Right atrium auricular region (tissue), 2 donors: ENCODE measurements at regions not wholly inside any gene's neighbourhood (a gene's known extent, or its start where the extent isn't known, plus 50 kb on each side); places are given as distances from the start of the nearest gene placed in this dataset.
"Not testable (repeated sequence)": the region's sequence is repeated elsewhere in the genome, so short reads cannot be mapped to it uniquely, and the experiment has no call there.

Experiments used
- DNase-seq: peaks from one replicate; pipeline ENCODE4 v3.0.0-alpha.2; 2019; ENCODE audit warnings: low spot score
- H3K27ac ChIP-seq, 2 donors: fragments of 200-600 bp; sonication (generic); 1 replicate in 1 of 2; 2 replicates in 1 of 2; pipeline ENCODE4 v1.5.1; 2016 to 2019
- H3K27me3 ChIP-seq, 2 donors: fragments of 200-600 bp; sonication (generic); one replicate each; pipeline versions ENCODE4 v1.5.1 to v1.6.0; 2017 to 2019
- H3K36me3 ChIP-seq: fragments of 200-600 bp; sonication (generic); one replicate; pipeline ENCODE4 v1.5.1; 2016
- H3K4me1 ChIP-seq, 2 donors: fragments of 200-600 bp; sonication (generic); one replicate each; pipeline versions ENCODE4 v1.5.1 to v1.6.0; 2017 to 2019
- H3K4me3 ChIP-seq, 2 donors: fragments of 200-600 bp; sonication (generic); 1 replicate in 1 of 2; 2 replicates in 1 of 2; pipeline ENCODE4 v1.5.1; 2017 to 2019; ENCODE audit warnings: mild to moderate bottlenecking in 1 of 2, moderate library complexity in 1 of 2
- H3K9me3 ChIP-seq, 2 donors: fragments of 200-600 bp; sonication (generic); one replicate each; pipeline ENCODE4 v1.5.1; 2019
- TF ChIP-seq, protein P1 (sequence below), 2 donors: fragments of 200-600 bp; sonication (generic); IDR thresholded peaks; one replicate each; pipeline ENCODE4 v1.5.1; 2019; ENCODE audit warnings: antibody characterized with exemption in 2 of 2

DNA sequence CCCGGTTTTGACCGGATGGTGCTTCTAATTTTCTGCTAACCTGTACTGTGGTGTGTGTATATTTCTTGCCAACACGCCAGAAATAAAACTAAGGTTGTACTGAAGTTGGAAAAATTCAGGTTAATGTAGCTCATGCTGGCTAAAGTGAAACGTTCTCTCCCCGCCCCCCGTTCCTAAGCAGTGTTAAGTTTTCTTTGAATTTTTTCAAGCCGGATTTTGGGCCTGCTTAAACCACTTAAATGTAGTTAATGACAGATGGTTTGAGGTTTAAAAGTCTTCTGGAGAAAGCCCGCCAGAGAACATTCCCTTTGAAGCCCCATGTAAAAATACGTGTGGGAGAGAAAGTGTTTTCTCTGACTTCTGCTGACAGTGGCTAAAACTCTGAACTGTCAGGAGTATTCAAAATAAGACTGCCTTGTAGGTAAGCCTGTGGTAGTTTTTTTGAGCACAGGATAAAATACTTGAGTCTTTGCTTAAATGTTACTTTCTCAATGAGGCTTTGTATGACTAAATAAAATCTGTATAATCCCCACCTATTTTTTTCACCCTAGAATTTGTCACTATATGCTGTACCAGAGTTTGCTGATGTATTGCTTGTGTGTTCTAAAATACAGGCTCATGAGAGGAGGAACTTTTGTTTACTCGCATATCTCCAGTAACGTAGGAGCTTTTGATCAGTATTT lies 101.3 kb downstream of the OR2B2 start:
- peak overlapping the region; percentile 82 to 88 for H3K27ac ChIP-seq
- no peak for DNase-seq
- H3K4me1 ChIP-seq, result peaks cover 0 to 6% of the 10 kb centered on the region in 2 donors
- H3K36me3 ChIP-seq, result no peaks in the 10 kb centered on the region
- H3K27me3 ChIP-seq, result no peaks in the 10 kb centered on the region
- H3K9me3 ChIP-seq, result no peaks in the 10 kb centered on the region
- peak overlapping the region; percentile 56 to 58 for H3K4me3 ChIP-seq
- TF ChIP-seq, protein P1, sequence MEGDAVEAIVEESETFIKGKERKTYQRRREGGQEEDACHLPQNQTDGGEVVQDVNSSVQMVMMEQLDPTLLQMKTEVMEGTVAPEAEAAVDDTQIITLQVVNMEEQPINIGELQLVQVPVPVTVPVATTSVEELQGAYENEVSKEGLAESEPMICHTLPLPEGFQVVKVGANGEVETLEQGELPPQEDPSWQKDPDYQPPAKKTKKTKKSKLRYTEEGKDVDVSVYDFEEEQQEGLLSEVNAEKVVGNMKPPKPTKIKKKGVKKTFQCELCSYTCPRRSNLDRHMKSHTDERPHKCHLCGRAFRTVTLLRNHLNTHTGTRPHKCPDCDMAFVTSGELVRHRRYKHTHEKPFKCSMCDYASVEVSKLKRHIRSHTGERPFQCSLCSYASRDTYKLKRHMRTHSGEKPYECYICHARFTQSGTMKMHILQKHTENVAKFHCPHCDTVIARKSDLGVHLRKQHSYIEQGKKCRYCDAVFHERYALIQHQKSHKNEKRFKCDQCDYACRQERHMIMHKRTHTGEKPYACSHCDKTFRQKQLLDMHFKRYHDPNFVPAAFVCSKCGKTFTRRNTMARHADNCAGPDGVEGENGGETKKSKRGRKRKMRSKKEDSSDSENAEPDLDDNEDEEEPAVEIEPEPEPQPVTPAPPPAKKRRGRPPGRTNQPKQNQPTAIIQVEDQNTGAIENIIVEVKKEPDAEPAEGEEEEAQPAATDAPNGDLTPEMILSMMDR (IDR thresholded peaks at IDR 0.05), result no peak

DNA sequence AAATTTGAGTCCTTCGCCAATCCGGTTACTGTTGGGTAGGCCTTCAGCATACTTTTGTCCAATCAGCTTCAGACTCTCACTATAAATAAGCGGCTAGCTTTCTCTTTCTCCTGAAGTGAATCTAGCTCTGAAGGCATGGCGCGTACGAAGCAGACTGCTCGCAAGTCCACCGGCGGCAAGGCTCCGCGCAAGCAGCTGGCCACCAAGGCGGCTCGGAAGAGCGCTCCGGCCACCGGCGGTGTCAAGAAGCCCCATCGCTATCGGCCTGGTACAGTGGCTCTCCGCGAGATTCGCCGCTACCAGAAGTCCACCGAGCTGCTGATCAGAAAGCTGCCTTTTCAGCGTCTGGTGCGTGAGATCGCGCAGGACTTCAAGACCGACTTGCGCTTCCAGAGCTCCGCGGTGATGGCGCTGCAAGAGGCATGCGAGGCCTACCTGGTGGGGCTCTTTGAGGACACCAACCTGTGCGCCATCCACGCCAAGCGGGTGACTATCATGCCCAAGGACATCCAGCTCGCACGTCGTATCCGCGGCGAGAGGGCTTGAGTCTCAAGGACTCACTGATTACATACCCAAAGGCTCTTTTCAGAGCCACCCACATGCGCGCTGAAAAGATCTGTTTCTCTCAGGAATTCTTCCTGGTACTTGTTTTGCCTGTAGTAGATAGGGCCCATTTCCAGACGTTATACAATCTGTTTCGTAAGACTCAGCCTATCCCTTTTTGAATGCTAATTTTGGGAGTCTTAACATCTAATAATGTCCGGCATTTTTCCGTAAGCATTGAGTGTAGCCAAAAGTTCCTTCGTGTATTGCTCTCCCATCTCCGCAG lies 102.0 kb downstream of the OR2B2 start:
- Histone ChIP-seq H3K27me3 (no peaks in the 10 kb centered on the region), H3K4me3 (peak overlapping the region; percentile 56 to 58), H3K36me3 (no peaks in the 10 kb centered on the region), H3K27ac (peak overlapping the region; percentile 82 to 88), H3K9me3 (no peaks in the 10 kb centered on the region), H3K4me1 (peaks cover 0 to 4% of the 10 kb centered on the region in 2 donors)
- TF ChIP-seq, protein P1 (IDR thresholded peaks at IDR 0.05), result peak in 1 of 2 donors; percentile 12
- DNase-seq, result peak; percentile 75

GRCh38 chr6:27809067-27809938 lies 102.9 kb downstream of the OR2B2 start:
- Histone ChIP-seq H3K27me3 (no peaks in the 10 kb centered on the region), H3K36me3 (no peaks in the 10 kb centered on the region), H3K27ac (peak overlapping the region; percentile 82 to 88), H3K4me1 (no peaks in the 10 kb centered on the region), H3K9me3 (no peaks in the 10 kb centered on the region), H3K4me3 (peak overlapping the region; percentile 56 to 58)
- TF ChIP-seq, protein P1 (IDR thresholded peaks at IDR 0.05), result no peak
- no peak for DNase-seq

- peak overlapping the region; percentile 55 to 60 for H3K4me3 ChIP-seq
- H3K9me3 ChIP-seq, H3K27me3 ChIP-seq, H3K4me1 ChIP-seq, H3K36me3 ChIP-seq, DNase-seq: not testable (repeated sequence)
- peak overlapping the region; percentile 81 to 84 for H3K27ac ChIP-seq
Measured at GRCh38 chr6:27808242-27809066, 103.7 kb downstream of the OR2B2 start.

DNA sequence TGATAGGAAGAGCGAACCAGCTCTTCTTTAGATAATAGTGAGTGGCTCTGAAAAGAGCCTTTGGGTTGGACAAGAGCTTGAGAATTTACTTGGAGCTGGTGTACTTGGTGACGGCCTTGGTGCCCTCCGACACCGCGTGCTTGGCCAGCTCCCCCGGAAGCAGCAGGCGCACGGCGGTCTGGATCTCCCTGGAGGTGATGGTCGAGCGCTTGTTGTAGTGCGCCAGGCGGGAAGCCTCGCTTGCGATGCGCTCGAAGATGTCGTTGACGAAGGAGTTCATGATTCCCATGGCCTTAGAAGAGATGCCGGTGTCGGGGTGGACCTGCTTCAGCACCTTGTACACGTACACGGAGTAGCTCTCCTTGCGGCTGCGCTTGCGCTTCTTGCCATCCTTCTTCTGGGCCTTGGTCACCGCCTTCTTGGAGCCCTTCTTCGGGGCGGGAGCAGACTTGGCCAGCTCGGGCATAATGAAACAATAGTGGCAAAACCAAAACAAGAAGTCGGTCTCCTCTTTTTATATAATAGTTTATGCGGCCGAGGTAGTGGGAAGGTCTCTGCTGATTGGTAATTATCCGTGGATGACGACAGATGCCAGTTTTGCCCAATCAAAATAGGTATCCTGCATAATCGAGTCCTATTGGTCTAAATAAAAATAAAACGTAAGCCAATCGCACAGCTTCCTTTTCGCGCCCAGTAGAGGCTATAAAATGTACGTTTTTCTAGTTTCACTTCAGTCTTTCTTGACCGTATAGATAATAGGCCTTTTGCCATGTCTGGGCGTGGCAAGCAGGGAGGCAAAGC lies 104.6 kb downstream of the OR2B2 start:
- Histone ChIP-seq H3K4me3 (peak overlapping the region; percentile 55 to 60), H3K27ac (peak overlapping the region; percentile 81 to 84)
- H3K36me3 ChIP-seq, H3K9me3 ChIP-seq, H3K4me1 ChIP-seq, H3K27me3 ChIP-seq: not testable (repeated sequence)
- DNase-seq, result peak; percentile 88
